Heart left ventricle (tissue), 16 donors: ENCODE measurements at regions not wholly inside any gene's neighbourhood (a gene's known extent, or its start where the extent isn't known, plus 50 kb on each side); places are given as distances from the start of the nearest gene placed in this dataset.
A peak's percentile ranks its signal among the peaks of the same experiment; 100 is the strongest.

Experiments used
- ATAC-seq, 4 donors: fragments of 200-7000 bp; cut with Tn5 transposase; one replicate each; pipeline ENCODE4 v1.9.1; 2020 to 2022; ENCODE audit warnings: moderate library complexity in 4 of 4, mild to moderate bottlenecking in 3 of 4, moderate number of reproducible peaks in 1 of 4
- DNase-seq, 5 donors: peaks; one replicate each; pipeline ENCODE4 v3.0.0-alpha.2; 2020
- H3K27ac ChIP-seq, 12 donors: fragments of 200-600 bp; sonication (generic) in 4 of 12; one replicate each; pipeline versions ENCODE4 v1.5.0 to v1.8.0; 2016 to 2022; ENCODE audit warnings: mild to moderate bottlenecking in 2 of 12
- H3K27me3 ChIP-seq, 9 donors: fragments of 200-600 bp; sonication (generic) in 2 of 9; one replicate each; pipeline versions ENCODE4 v1.5.1 to v1.8.0; 2016 to 2022; ENCODE audit warnings: mild to moderate bottlenecking in 3 of 9
- H3K36me3 ChIP-seq, 9 donors: fragments of 200-600 bp; sonication (generic) in 2 of 9; one replicate each; pipeline versions ENCODE4 v1.5.0 to v1.8.0; 2018 to 2022; ENCODE audit warnings: mild to moderate bottlenecking in 2 of 9
- H3K4me1 ChIP-seq, 12 donors: fragments of 200-600 bp; sonication (generic) in 4 of 12; one replicate each; pipeline versions ENCODE4 v1.5.0 to v1.8.0; 2016 to 2022; ENCODE audit warnings: mild to moderate bottlenecking in 3 of 12
- H3K4me3 ChIP-seq, 12 donors: fragments of 200-600 bp; sonication (generic) in 4 of 12; one replicate each; pipeline versions ENCODE4 v1.5.0 to v1.8.0; 2017 to 2022; ENCODE audit warnings: mild to moderate bottlenecking in 9 of 12, moderate library complexity in 4 of 12
- H3K9me3 ChIP-seq, 12 donors: fragments of 200-600 bp; sonication (generic) in 4 of 12; one replicate each; pipeline versions ENCODE4 v1.5.0 to v1.8.0; 2016 to 2022; ENCODE audit warnings: mild to moderate bottlenecking in 1 of 12
- POLR2A ChIP-seq, 2 donors: fragments of 450-650 bp; IDR thresholded peaks; one replicate each; pipeline ENCODE4 v1.6.1; 2017; ENCODE audit warnings: antibody characterized with exemption in 2 of 2, mild to moderate bottlenecking in 2 of 2, moderate library complexity in 2 of 2
- WGBS, 4 donors: extraction: QIAGEN DNeasy Blood & Tissue Kit in 2 of 4; methylation state at CpG; one replicate each; pipeline versions ENCODE4 v1.1.5 to v1.1.7; 2013 to 2018; 5-methylcytosine and 5-hydroxymethylcytosine counted together
- intact Hi-C, 10 donors: fragments of 100-400 bp; cut with DNase I; formaldehyde crosslinking; loops; one replicate each; pipeline versions ENCODE4 v1.11.1 to v1.14.2; 2022
- TF ChIP-seq, protein P1 (sequence below), 12 donors: fragments of 200-600 bp; sonication (generic) in 4 of 12; IDR thresholded peaks; one replicate each; pipeline versions ENCODE4 v1.5.0 to v1.8.0; 2018 to 2022; ENCODE audit warnings: antibody characterized with exemption in 12 of 12, mild to moderate bottlenecking in 5 of 12
- donor health status: ischemic (EF 13 %, LVEDD 7.1; RV severe dilation, severe dysfunction).
- donor health status: healthy with polysubstance abuse.
- donor health status: DM: no; HTN: yes; CAD: no.
- donor health status: DM: no; HTN: no; CAD: no.
- donor health status: ischemic (EF 25% LVEDD 6.9; RV normal size, moderate dysfunction).
- donor health status: ischemic (EF 25% LVEDD 5.7; RV mildly dilated, moderate dysfunction).
- donor health status: healthy.
- donor health status: DM: yes; HTN: yes; CAD: no.
- donor health status: ischemic (EF 35%, LVEDD 5.7; RV mildly dilated, moderate dysfunction).
- donor health status: nonischemic (EF 11% LVEDD 7.7; RV severe dilation, severe dysfunction).
- donor health status: DM: yes; HTN: yes; CAD: no.
- donor health status: PGD.
- donor health status: ischemic (EF 29% LVEDD 5.4; RV normal size, mild dysfunction).
- donor health status: nonischemic (EF 23%, LVEDD 6.1; RV moderate dilation, normal function).

DNA sequence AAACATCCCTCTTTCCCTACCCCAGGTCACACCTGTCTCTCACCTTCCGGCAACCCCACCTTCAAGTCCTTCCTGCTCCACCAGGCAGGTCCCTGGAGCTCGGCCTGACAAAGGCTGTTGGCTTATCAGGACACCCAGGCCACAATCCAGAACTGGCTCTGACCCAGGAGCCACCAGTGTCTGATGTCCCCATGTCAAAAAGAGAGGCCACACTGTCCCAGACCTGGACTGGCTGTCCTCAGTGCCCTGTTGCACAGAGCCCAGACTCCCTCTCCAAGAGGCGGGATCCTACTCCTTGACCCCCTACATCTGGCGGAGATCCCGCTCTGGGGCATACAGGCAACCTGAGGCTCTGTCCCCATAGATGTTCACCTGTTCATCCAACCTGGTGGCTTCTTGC, 116.0 kb downstream of the MN1 start:
- intact Hi-C loops = loop anchor here in 3 of 10 donors (5.0 to 10.0 kb wide), 2 partner anchors 48 to 51 kb away; no protein-coding TSS in a partner anchor
- Histone ChIP-seq H3K27me3 (no peaks in the 10 kb centered on the region), H3K36me3 (no peaks in the 10 kb centered on the region), H3K4me3 (no peak overlapping the region), H3K27ac (peak overlapping the region; percentile 70 to 95 (median 83)), H3K4me1 (peaks cover 0 to 28% (median 17%) of the 10 kb centered on the region in 12 donors), H3K9me3 (peaks cover 0 to 24% (median 0%) of the 10 kb centered on the region in 12 donors)
- ATAC-seq = peak; percentile 67 to 88 (median 72)
- peak in 3 of 5 donors; percentile 68 to 82 (median 71) for DNase-seq
- WGBS, 4 donors = 67 to 74% (median 71%) methylated on average over 4 to 5 of the region's 5 CpGs
- TF ChIP-seq, protein P1, sequence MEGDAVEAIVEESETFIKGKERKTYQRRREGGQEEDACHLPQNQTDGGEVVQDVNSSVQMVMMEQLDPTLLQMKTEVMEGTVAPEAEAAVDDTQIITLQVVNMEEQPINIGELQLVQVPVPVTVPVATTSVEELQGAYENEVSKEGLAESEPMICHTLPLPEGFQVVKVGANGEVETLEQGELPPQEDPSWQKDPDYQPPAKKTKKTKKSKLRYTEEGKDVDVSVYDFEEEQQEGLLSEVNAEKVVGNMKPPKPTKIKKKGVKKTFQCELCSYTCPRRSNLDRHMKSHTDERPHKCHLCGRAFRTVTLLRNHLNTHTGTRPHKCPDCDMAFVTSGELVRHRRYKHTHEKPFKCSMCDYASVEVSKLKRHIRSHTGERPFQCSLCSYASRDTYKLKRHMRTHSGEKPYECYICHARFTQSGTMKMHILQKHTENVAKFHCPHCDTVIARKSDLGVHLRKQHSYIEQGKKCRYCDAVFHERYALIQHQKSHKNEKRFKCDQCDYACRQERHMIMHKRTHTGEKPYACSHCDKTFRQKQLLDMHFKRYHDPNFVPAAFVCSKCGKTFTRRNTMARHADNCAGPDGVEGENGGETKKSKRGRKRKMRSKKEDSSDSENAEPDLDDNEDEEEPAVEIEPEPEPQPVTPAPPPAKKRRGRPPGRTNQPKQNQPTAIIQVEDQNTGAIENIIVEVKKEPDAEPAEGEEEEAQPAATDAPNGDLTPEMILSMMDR (IDR thresholded peaks at IDR 0.05) = no peak
- no peak for TF ChIP-seq POLR2A (IDR thresholded peaks at IDR 0.05)

DNA sequence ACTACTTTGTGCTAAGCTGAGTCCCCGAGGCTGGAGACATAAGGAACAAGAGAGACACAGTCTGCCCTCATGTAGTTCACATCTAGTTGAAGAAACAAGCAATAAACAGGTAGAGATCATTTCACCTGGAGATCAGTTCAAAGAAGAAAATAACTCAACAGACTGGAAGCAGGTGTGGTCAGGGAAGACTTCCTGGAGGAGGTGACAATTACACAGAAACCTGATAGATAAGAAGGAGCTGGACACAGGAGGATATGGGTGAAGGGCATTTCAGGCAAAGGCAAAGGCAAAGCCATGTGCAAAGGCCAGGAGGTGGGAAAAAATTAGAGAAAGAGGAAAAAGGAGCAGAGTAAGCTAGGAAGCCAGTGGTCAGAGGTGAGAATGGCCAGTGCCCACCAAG, 115.6 kb downstream of the MN1 start:
- H3K27me3 ChIP-seq = no peaks in the 10 kb centered on the region
- intact Hi-C loops = loop anchor here in 5 of 10 donors (1.0 to 10.0 kb wide), 4 partner anchors 49 to 51 kb away; no protein-coding TSS in a partner anchor
- peaks cover 0 to 28% (median 17%) of the 10 kb centered on the region in 12 donors for H3K4me1 ChIP-seq
- ATAC-seq (no peak), DNase-seq (no peak)
- peaks cover 0 to 25% (median 0%) of the 10 kb centered on the region in 12 donors for H3K9me3 ChIP-seq
- no peak overlapping the region for H3K4me3 ChIP-seq
- no peaks in the 10 kb centered on the region for H3K36me3 ChIP-seq
- no peak for TF ChIP-seq POLR2A (IDR thresholded peaks at IDR 0.05)
- TF ChIP-seq, protein P1 (IDR thresholded peaks at IDR 0.05) = no peak
- peak overlapping the region; percentile 70 to 95 (median 83) for H3K27ac ChIP-seq
- WGBS, 4 donors = 21 to 55% (median 51%) methylated on average over 1 of the region's 1 CpG

DNA sequence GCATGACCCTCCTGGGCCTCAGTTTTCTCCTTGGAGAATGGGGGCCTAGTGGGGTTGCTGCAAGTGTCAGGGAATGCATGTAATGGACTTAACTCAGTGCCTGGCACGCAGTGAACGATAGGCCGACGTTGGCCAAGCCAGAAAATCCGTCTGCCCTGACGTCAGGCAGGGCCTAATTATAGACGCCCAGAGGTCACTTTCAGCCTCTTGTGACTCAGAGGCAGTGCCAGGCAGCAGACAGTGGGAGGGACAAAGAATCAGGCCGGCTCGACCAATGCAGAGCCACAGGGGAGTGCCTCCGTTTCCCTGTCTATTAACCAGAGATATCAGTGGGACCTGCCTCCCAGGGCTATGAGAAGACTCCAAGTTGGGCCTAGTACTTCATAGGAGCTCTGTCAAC, 115.0 kb downstream of the MN1 start:
- intact Hi-C loops = loop anchor here in 5 of 10 donors (1.0 to 10.0 kb wide), 4 partner anchors 49 to 52 kb away; no protein-coding TSS in a partner anchor
- 21 to 34% (median 26%) methylated on average over 6 to 10 of the region's 10 CpGs for WGBS, 4 donors
- ATAC-seq = peak; percentile 93 to 98 (median 96)

DNA sequence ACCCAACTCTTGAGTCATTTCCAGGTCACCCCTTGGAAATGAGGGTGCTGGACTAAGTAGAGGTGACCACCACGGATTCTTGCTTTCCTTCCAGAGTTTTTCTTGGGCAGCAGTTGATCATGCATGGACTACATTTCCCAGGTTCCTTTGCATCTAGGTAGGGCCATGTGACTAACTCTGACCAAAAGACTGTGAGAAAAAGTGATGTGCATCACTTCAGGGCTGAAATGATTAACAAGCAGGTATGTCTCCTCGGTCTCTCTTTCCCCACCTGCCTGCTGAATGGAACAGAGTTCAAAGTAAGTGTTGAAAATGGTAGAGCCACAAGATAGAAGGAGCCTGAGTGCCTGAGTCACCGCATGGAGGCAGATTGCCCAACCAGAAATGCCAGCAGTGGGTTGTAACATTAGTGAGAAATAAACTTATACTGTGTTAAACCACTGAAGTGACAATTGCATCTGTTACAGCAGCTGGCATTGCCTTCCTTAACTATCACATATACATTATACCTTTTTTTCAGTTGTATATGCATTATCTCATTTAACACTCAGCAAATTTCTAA, 113.5 kb downstream of the MN1 start:
- DNase-seq = no peak
- no peak overlapping the region for H3K4me3 ChIP-seq
- no peak for TF ChIP-seq POLR2A (IDR thresholded peaks at IDR 0.05)
- TF ChIP-seq, protein P1 (IDR thresholded peaks at IDR 0.05) = no peak
- peaks cover 0 to 25% (median 0%) of the 10 kb centered on the region in 12 donors for H3K9me3 ChIP-seq
- no peaks in the 10 kb centered on the region for H3K27me3 ChIP-seq
- H3K36me3 ChIP-seq = no peaks in the 10 kb centered on the region
- no peak overlapping the region for H3K27ac ChIP-seq
- intact Hi-C loops = loop anchor here in 4 of 10 donors (2.0 to 10.0 kb wide), 3 partner anchors 51 to 53 kb away; no protein-coding TSS in a partner anchor
- H3K4me1 ChIP-seq = peaks cover 0 to 28% (median 17%) of the 10 kb centered on the region in 12 donors
- no peak for ATAC-seq
- WGBS, 4 donors = 64 to 95% (median 90%) methylated on average over 3 of the region's 3 CpGs

More for the DNA sequence above, 115.0 kb downstream of the MN1 start:
- H3K27me3 ChIP-seq = no peaks in the 10 kb centered on the region
- H3K4me3 ChIP-seq = no peak overlapping the region
- DNase-seq = peak; percentile 85 to 94 (median 87)
- H3K36me3 ChIP-seq = no peaks in the 10 kb centered on the region
- peaks cover 0 to 25% (median 0%) of the 10 kb centered on the region in 12 donors for H3K9me3 ChIP-seq
- H3K27ac ChIP-seq = peak overlapping the region; percentile 70 to 95 (median 83)
- peaks cover 0 to 28% (median 17%) of the 10 kb centered on the region in 12 donors for H3K4me1 ChIP-seq
- TF ChIP-seq POLR2A (IDR thresholded peaks at IDR 0.05) = peak in 1 of 2 donors; percentile 25
- TF ChIP-seq, protein P1 (IDR thresholded peaks at IDR 0.05) = no peak
